ENCODE measurements at regions not wholly inside any gene's neighbourhood (a gene's known extent, or its start where the extent isn't known, plus 50 kb on each side); places are given as distances from the start of the nearest gene placed in this dataset.

DNA sequence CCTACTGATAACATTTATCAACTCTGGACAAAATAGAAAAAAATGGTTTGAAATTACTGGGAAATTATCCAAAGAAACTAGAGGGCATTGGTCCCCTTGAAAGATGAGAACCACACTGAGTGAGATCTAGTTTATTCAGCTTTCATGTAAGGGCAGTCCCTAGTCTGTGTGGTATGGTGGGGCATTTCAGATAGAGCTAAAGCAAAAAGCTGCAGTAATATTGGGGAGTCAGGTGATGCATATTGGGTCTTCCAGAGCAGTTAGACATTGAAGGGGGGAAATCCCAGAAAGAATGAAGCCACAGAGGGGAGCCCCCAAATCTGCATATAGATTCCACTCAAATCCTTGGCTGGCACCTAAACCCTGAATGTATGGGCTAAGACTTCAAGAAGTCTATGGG is 347.7 kb upstream of the POU3F1 start:
- DNase-seq (ENCODE audit: low spot score): no peak

DNA sequence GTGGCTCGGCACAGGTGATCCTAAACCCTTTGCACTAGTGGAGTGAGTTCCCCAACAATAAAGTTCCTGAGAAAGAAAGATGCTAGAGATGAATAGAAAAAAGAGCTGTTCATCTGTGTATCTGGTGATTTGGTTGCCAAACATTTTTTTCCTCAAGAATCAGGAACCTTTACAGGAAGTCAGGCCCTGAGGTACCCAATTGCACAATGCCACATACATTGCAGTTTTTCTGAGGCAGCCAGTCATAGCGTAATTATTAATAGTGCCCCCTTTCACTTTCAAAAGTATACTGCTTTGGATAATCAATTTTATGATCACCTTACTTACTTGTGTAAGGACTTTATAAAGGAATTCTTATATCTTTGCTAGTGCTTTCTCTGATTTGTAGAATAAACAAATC is 346.3 kb upstream of the POU3F1 start:
- no peak for DNase-seq (ENCODE audit: low spot score)

DNA sequence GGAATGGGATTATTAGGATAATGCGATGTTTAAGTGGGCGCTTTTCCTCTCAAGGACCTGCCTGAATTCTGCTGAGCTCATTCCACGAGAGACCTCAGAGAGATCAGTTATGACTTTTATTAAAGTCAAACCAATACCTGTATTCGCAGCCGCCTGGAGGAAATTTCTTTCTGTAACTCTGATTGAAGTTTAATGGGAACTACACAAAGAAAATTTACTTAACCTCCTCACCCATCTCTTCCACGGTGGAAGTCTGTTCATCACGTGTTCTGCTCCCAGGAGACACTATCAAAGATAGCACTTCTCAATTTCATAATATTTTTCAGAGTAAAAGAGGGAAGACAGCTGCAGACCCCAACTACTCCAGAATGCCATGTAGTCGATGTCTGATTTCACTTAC is 334.7 kb upstream of the POU3F1 start:
- no peak for DNase-seq (ENCODE audit: low spot score)

DNA sequence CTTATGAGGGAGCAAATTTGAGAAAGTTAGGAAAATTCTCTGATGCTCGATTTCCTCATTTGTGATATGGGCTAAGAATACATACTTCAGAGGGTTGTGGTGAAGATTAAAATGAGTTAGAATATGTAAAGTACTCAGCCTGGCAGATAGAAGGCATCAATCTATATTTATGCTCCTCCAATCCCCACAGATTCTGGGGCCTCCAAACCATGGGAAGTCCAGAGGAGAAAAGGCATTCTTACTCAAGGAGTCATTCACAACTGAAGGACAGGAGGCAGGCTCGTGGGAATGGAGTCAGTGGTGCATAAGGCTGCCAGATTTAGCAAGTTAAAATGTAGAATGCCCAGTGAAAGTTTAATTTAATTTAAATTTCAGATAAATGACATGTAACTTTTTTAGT is 330.0 kb upstream of the POU3F1 start:
- DNase-seq (ENCODE audit: low spot score): no peak

DNA sequence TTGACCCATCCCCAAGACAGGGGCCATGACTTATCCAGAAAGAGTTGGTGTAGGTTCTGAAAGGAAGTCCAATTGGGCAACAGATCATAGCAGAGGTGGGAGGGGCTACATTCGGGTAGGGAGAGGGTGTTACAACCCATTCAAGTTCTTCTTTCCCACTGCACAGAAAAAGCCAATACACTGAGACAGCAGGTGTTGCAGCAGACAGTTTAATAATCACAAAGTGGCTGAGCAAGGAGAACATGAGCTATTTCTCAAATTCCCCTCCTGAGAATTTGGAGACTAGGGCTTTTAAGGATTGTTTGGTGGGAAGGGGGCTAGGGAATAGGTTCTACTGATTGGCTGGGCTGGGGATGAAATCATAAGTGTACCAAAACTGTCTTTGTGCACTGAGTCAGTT is 328.4 kb upstream of the POU3F1 start:
- no peak for DNase-seq (ENCODE audit: low spot score)

DNA sequence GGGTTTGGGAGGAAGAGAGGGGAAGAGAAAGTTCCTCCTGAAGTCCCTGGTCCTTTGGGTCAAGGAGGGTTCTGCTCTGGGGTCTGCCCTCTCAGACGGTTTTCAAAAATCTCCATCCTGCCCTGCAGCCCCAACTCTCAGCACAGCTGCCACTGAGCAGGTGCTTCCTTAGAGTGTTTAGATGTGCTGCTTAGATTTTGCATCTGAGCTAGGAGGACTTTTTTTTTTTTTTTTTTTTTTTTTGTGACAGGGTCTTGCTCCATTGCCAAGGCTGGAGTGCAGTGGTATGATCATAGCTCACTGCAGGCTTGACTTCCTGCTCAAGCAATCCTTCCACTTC is 324.9 kb upstream of the POU3F1 start:
- DNase-seq (ENCODE audit: low spot score): no peak

DNA sequence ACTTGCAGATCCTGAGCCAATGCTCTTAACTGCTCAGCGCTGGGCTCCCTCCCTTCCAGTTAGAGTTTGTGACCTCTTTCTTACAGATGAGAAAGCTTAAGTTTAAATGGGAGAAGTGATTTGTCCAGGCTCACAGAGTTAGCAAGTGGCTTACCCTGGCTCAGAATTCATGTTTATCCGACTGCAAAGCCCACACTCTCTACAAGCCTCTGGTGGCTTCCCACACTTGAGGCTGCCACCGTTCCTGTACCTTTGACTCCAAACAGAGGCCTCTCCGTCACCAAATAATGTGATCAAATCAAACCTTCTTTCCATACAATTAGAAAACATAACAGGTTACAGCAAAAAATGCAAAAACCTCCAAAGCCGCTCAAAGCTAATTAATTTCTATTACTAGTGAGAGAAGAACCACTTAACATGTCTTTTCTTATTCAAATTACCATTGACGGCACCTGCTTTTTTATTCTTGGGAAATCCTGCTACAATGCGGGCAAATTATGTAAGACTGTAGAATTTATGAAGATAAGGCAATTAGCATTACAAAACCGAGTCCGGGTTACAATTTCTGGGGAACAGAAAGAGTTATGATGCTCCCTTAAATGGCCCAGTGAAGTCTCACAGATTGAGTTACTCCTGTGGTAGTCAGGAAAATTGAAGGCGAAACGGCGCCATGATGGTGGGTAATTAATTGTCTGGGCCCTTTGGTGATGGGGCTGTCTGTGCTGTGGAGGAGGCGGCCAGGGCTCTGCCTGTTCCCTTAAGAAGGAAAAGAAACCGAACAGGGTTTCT is 324.3 kb upstream of the POU3F1 start:
- no peak for DNase-seq (ENCODE audit: low spot score)

DNA sequence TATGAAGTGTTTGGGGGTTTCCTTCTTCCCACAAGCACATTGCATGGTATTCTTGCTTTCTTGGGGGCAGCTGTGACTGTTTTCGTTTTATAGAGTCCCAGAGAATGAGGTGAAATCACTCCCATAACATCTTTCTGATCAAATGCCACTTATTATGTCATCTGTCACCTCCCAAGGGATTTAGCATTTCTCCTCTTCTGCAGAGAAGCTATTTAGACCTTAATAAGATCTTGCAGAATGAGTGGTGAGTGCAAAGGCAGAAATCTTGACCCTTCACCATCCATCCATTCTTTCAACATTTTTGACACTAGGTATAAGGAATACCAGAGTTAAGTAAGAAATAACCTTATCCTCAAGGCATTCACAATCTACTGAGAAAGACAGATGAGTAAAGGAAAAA is 318.6 kb upstream of the POU3F1 start:
- no peak for DNase-seq (ENCODE audit: low spot score)

DNA sequence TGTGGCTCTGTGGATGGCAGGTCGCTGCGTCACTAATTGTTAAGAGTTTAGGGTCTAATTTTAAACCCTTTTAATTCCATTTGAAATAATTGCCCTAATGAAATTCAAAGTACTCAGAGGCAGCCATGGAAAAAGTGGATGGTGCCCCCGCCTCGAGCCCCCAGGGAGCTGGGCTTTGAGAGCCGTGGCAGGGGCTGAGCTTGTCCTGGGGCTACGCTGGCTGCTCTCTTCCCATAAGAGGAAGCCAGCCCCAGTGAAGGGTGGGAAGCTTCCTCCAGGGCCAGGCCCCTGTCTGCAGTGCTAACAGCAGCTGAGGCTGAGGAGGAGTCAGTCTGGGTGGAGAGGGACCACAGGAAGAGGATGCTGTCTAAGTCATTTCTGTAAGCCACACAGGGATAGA is 315.0 kb upstream of the POU3F1 start:
- no peak for DNase-seq (ENCODE audit: low spot score)

DNA sequence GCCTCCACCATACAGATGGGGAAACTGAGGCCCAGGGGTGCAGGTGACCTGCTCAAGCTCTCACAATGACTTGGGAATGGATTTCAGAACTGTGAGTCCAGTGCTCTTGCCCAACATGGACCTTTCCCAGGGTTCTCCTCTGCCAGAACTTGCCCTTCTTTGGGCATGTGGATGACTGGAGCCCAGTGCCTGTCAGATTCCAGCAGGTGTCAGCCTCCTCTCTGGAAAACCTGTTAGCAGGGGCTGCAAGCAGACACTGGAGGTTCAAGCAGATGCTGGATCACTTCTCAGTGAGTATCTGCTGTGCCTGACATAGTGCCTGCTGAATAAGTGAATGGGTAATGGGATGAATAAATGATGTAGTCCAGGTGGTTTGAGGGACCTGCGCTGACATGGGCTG is 314.2 kb upstream of the POU3F1 start:
- no peak for DNase-seq (ENCODE audit: low spot score)

DNA sequence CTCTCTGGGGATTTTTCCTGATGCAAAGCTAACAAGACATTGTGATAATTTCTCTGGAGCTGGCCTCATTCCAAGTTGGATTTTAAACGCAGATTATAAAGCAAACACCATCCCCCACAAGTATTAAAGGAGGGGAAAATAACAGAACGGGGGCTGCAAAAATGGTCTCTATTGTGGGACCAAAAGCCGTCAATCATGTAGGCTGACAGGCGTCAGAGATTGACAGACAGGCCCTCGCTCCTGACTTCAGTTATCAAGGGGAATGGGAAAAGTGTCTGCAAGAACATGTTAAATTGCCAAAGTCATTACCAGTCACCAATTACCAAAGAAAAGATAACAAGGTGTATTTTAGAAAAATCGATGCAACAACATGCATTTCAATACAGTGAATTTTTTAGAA is 307.4 kb upstream of the POU3F1 start:
- DNase-seq (ENCODE audit: low spot score): no peak

DNA sequence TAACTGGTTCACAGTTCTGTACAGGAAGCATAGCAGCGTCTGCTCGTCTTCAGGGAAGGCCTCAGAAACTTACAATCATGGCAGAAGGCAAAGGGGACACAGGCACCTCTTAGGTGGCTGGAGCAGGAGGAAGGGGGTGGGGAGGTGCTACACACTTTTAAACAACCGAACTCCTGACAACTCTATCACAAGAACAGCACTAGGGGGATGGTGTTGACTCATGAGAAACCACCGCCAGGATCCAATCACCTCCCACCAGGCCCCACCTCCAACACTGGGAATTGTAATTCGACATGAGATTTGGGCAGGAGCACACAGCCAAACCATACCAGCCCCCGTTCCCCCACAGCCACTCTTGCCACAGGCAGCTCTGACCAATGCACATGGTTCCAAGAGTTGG is 306.3 kb upstream of the POU3F1 start:
- DNase-seq (ENCODE audit: low spot score): no peak

DNA sequence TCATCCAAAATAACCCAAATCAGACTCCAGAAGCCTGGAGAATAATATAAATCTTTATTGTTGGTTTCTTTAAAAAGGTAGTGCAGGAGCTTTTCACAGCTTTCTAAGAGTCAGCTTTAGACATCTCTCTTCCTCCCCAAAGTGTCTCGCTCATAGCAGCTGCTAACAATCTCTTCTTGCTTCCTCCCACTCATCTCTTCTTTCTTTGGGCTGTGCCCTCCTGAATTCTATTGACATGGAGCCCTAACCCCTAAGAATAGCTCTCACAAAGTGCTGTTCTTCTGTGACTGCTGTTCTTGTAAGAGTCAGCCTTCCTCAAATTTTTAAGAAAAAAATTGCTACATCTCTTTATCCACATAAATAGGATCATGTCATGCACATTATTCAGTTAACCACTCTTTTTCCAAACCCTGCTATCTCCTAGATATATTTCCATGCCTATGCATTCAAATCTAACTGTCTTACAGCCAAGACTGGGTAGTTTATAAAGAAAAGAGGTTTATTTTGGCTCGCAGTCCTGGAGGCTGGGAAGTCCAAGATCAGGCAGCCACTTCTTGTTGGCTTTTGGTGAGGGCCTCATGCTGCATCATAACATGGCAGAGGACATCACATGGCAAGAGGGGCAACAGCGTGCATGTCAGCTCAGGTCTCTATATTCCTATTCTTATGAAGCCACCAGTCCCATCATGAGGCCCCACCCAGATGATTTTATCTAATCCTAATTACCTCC is 301.0 kb upstream of the POU3F1 start:
- no peak for DNase-seq (ENCODE audit: low spot score)

DNA sequence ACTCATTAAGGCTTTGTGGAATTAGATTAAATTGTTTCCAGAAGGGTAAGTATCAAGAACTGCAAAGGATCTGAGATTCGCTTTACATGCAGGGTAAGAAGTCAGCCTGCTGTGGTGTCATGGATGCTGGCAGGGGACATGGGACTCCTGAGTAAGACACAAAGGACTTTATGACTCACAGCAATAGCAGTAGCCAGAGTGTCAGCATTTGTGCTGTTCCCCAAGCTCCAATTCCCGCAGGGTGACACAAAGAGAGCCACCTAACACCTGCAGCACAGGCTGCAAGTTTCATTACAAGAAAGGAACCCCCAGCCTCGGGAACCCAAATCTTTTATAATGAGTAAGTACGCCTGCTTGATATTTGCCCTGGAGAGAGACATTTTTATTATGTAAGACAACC is 298.1 kb upstream of the POU3F1 start:
- DNase-seq (ENCODE audit: low spot score): no peak

DNA sequence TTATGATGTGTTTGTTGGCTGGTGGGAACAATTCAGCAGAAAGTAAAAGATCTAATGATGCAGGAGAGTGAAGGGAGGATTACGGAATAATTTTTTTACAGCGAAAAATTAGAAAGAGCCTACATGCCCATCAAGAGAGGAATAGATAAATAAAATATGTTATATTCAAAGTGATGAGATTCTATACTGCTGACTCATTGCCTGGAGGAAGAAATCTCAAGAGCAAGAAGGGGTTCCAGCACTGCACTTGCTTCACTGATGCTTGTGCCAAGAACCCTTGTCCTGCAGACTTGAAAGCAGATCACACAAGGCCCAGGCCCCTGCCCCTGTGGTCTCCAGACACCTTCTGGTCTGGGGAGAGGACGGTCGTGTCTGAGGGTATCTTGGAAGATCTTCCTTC is 295.1 kb upstream of the POU3F1 start:
- no peak for DNase-seq (ENCODE audit: low spot score)

DNA sequence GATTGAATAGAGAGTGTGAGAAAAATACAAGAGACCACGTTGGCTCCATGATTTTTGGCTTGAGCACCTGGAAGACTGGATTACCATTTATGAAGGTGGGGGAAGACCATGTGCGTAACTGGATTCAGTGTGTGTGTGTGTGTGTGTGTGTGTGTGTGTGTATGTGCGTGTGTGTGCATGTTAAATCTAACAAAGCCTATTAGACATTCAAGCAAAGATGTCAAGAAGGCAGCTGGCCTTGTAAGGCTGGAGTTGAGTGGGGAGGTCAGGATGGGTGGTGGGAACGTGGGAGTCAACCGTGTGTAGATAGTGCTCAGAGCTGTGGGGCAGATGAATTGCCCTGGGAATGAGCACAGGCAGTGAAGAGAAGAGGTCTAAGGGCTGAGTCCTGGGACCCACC is 293.8 kb upstream of the POU3F1 start:
- DNase-seq (ENCODE audit: low spot score): no peak

DNA sequence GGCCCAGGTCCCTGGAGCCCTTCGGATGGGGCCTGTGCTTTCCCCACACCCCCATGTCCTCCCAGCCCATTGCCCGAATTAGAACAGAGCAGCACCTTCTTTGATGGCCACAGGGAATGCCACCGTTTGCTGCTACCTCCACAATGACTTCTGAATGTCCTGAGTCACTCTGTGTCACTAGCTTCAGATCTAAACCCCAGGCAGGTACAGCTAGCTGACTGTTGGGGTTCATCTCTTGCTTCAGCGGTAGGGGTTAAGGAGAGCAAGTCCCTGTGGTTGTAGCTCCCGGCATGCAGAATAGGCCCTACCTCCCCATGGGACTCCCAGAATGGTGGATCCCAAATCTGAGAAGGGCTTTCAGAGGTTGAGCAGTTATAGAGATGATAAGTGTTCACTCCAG is 291.1 kb upstream of the POU3F1 start:
- DNase-seq (ENCODE audit: low spot score): no peak

DNA sequence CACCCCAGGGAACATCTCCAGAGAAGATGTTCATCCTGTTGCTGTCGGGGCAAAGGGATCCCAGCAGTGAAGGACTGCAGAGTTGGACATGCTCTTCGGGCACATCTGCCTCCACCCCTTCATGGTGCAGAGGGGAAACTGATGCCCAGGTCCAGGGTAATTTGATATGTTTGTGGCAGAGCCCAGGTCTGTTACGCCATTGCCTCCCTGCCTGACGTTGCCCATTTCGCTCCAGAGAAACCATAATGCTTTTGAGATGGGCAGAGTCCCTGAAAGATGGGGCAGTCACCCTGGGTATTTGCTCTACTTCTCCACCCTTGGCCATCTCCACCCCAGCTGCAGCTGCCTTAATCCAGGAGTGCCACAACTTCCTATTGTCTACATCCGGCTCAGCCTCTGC is 290.4 kb upstream of the POU3F1 start:
- DNase-seq (ENCODE audit: low spot score): no peak

DNA sequence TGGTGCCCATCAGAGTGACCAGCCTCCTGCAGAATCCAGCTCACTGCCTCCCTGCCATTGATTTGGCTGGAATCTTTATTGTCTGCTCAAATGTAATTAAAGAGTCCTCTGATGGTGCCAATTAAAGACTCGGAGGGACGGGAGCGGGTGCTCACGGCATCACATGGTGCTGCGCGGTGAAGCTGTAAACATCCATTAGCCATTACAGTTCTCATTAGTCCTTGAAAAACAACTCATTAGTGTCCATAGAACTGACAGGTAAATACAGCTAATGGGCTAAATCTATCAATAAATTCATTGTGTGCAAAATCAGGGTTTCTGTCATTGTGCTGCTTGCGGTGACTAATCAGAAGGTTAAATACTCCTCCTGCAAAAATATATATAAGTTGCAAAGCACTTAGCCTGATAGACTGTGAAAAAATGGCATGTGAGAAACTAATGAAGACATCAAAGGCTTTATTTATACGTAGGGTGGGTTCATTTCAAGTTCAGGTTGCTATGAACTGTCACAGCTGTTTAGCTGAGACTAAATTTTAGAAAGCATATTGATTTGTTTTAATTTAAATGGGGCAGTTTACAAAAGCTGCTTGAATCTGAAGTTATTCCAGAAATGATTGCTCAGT is 289.8 kb upstream of the POU3F1 start:
- DNase-seq (ENCODE audit: low spot score): no peak

DNA sequence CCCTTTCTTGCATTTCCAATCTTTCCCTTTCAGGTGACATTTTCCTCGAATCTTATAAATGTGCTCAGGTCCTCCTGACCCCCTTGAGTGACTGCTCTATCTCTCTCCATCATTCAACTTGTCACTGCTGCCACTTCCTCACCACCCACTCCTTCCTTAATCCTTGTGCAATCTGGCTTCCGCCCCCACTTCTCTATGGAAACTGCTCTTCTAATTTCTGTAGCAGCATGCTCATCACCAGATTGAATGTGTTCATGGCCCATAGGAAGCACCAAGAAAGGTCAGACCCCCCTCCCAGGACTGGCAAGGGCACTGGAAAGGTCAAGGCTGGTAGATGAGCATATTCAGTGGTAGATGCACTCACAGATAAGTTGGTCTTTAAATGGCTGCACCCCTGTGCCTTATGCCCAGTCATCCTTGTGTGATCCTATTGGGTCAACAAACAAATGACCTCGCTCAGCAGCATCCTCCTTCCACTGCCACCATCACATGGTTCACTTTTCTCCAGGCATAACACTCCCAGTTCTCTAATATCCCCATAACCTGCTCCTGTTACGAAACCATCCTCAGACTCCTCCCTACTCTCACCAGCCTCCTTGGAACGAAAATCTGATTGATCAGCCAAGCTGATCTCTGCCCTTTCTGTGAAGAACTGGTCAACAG is 288.5 kb upstream of the POU3F1 start:
- no peak for DNase-seq (ENCODE audit: low spot score)

DNA sequence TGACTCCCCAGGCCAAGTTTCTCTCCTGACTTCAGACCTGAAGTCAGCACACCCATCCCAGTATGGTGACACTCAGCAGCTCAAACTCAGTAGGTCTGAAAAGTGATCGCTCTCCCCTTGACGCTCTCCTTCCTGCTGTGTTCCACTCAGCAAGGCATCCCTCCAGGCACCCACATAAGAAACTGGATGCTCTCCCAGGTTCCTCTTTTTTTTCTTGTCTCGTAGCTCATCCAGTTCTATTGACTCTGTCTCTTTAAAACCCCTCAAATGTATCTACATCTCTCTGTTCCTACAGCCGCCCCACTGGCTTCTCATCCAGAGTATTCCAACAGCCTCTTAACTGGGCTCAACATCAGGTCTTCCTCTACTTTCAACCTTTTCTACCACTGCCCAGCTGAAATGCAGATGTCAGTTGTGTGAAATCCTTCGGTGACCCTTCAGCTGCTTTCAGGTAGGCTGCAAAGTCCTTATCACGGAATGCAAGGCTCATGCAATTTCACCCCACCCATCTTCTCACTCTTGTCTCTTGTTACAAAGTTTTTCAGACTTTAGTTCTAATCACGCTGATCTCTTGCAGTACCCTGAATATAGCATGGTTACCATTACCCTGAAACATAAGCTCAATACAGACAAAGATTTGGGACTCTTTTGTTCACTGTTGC is 286.2 kb upstream of the POU3F1 start:
- DNase-seq (ENCODE audit: low spot score): no peak

DNA sequence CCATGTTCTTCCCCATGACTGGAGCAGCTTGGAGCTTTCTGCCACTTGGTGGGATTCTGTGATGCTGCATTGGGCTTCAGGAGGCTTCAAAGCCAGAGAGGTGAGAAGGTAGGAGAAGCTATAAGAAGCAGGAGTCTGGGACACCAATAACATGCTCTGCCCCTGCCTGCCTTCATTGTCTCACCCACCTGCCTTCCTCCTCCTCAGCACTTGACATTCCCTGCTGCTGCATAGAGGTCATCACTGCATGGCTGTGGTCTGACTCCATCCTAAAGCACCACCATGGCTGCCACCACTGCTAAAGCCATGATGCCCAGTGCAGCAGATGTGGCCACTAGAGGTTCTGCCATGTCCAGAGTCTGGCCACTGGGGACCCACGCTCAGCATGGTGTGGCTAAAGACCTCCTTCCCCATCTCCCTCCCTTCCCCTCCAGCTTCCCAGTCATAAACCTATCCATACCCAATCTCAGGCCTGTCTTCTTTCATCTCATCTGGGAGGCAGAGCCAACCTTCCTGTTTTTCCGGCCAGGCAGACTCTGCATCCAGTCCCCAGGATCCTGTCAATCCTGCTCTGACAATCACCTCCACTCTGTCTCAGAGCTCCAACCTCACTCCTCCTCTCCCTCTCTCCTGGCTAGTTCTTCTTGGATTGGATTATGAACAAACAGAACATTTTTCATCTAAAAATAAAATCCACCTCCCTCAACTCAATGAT is 285.1 kb upstream of the POU3F1 start:
- no peak for DNase-seq (ENCODE audit: low spot score)

Measured in kidney capillary endothelial cell (primary cell).